Spleen (tissue), 11 donors: ENCODE measurements at regions not wholly inside any gene's neighbourhood (a gene's known extent, or its start where the extent isn't known, plus 50 kb on each side); places are given as distances from the start of the nearest gene placed in this dataset.

Experiments
- DNase-seq: peaks from one replicate; pipeline ENCODE4 v3.0.0-alpha.2; 2020
- H3K27ac ChIP-seq, 8 donors: fragments of 200-600 bp; sonication (generic) in 7 of 8; 1 replicate in 4 of 8; 2 replicates in 4 of 8; pipeline versions ENCODE4 v1.5.0 to v1.8.0; 2016 to 2021; ENCODE audit warnings: inconsistent platforms in 4 of 8, mild to moderate bottlenecking in 4 of 8, moderate library complexity in 1 of 8
- H3K27me3 ChIP-seq, 7 donors: fragments of 200-600 bp; sonication (generic) in 6 of 7; replicated peaks in 1 of 7; 1 replicate in 4 of 7; 2 replicates in 3 of 7; pipeline versions ENCODE4 v1.5.0 to v1.8.0; 2016 to 2021; ENCODE audit warnings: inconsistent platforms in 3 of 7, mild to moderate bottlenecking in 1 of 7
- H3K36me3 ChIP-seq, 6 donors: fragments of 200-600 bp; sonication (generic) in 5 of 6; 1 replicate in 4 of 6; 2 replicates in 2 of 6; pipeline versions ENCODE4 v1.5.0 to v1.8.0; 2016 to 2021; ENCODE audit warnings: inconsistent platforms in 2 of 6
- H3K4me1 ChIP-seq, 6 donors: fragments of 200-600 bp; sonication (generic) in 5 of 6; 1 replicate in 3 of 6; 2 replicates in 3 of 6; pipeline versions ENCODE4 v1.5.0 to v1.8.0; 2016 to 2021; ENCODE audit warnings: inconsistent platforms in 3 of 6
- H3K4me3 ChIP-seq, 8 donors: fragments of 200-600 bp; sonication (generic) in 7 of 8; 1 replicate in 4 of 8; 2 replicates in 4 of 8; pipeline versions ENCODE4 v1.5.0 to v1.8.0; 2016 to 2021; ENCODE audit warnings: inconsistent platforms in 4 of 8, mild to moderate bottlenecking in 4 of 8, moderate library complexity in 2 of 8
- H3K9me3 ChIP-seq, 8 donors: fragments of 200-600 bp; sonication (generic) in 7 of 8; 1 replicate in 4 of 8; 2 replicates in 4 of 8; pipeline versions ENCODE4 v1.5.0 to v1.8.0; 2016 to 2021; ENCODE audit warnings: inconsistent platforms in 4 of 8
- POLR2A ChIP-seq, 3 donors: fragments of 450-650 bp; IDR thresholded peaks; one replicate each; pipeline ENCODE4 v1.5.1; 2017; ENCODE audit warnings: antibody characterized with exemption in 3 of 3, mild to moderate bottlenecking in 1 of 3
- POLR2AphosphoS5 ChIP-seq, 3 donors: sonication (generic); formaldehyde crosslinking; IDR thresholded peaks; one replicate each; pipeline ENCODE4 v1.5.1; 2017; ENCODE audit warnings: antibody characterized with exemption in 3 of 3
- WGBS, 5 donors: extraction: QIAGEN DNeasy Blood & Tissue Kit in 3 of 5; methylation state at CpG; one replicate each; pipeline versions ENCODE4 v1.1.5 to v1.1.7; 2013 to 2018; 5-methylcytosine and 5-hydroxymethylcytosine counted together
- intact Hi-C: fragments of 100-400 bp; cut with DNase I; formaldehyde crosslinking; loops from one replicate; pipeline ENCODE4 v1.15.0; 2023; ENCODE audit warnings: low total_unique reads
- TF ChIP-seq, protein P1 (sequence below), 11 experiments: fragments of 200-600 bp in 7 of 11; fragments of 450-650 bp in 4 of 11; sonication (generic) in 4 of 11; IDR thresholded peaks in 8 of 11; conservative IDR thresholded peaks in 3 of 11; 1 replicate in 7 of 11; 2 replicates in 4 of 11; pipeline versions ENCODE4 v1.4.0 to v1.8.0; 2016 to 2021; ENCODE audit warnings: antibody characterized with exemption in 11 of 11, inconsistent platforms in 4 of 11, mild to moderate bottlenecking in 1 of 11
- donor health status: healthy with polysubstance abuse.
- donor health status: DM: no; HTN: no; CAD: no; lungs with moderate emphysema.
- donor health status: DM: no; HTN: no; CAD: no.
- donor health status: Bipolar disorder and iron deficiency.
- donor health status: healthy.
- donor health status: DM: no; HTN: no; CAD: no.
- donor health status: DM: yes; HTN: yes; CAD: no.

- Histone ChIP-seq H3K4me1 (no peaks in the 10 kb centered on the region), H3K9me3 (peaks cover 0 to 10% (median 3%) of the 10 kb centered on the region in 8 donors), H3K27me3 (peaks cover 0 to 15% (median 0%) of the 10 kb centered on the region in 7 donors), H3K36me3 (no peaks in the 10 kb centered on the region), H3K4me3 (no peak overlapping the region), H3K27ac (no peak overlapping the region)
- DNase-seq = no peak
- intact Hi-C loops = no loop called here
- WGBS, 5 donors = 2 to 11% (median 8%) methylated on average over 4 of the region's 4 CpGs
- TF ChIP-seq, protein P1, sequence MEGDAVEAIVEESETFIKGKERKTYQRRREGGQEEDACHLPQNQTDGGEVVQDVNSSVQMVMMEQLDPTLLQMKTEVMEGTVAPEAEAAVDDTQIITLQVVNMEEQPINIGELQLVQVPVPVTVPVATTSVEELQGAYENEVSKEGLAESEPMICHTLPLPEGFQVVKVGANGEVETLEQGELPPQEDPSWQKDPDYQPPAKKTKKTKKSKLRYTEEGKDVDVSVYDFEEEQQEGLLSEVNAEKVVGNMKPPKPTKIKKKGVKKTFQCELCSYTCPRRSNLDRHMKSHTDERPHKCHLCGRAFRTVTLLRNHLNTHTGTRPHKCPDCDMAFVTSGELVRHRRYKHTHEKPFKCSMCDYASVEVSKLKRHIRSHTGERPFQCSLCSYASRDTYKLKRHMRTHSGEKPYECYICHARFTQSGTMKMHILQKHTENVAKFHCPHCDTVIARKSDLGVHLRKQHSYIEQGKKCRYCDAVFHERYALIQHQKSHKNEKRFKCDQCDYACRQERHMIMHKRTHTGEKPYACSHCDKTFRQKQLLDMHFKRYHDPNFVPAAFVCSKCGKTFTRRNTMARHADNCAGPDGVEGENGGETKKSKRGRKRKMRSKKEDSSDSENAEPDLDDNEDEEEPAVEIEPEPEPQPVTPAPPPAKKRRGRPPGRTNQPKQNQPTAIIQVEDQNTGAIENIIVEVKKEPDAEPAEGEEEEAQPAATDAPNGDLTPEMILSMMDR (IDR thresholded peaks at IDR 0.05 in 8 of 11, conservative IDR thresholded peaks at IDR 0.05 in 3 of 11) = no peak
- TF ChIP-seq POLR2A (IDR thresholded peaks at IDR 0.05) (no peak), POLR2AphosphoS5 (IDR thresholded peaks at IDR 0.05) (no peak)
Measured at GRCh38 chr16:9441012-9441411, 349.6 kb downstream of the HAPSTR1 start.

DNA sequence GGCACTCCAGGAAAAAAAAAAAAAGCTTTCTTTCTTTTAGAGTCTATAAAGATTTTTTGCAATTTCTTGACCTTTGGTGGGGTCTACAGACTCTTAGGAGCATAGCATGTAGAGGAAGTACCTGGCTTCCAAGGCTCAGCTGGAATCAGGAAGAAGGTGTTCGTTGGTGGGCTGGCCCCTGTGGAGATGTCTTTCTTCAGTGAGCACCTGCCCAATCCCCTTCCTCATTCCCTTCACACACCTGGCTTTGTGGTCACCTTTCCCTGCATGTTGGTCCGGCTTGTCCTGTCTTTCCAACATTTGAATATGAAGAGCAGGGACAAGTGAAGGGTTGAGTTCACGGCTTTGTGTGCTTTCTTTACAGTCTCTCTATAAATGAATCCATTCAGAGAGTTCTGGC is 352.4 kb downstream of the HAPSTR1 start:
- intact Hi-C loops = no loop called here

GRCh38 chr16:9446471-9447194 is 355.2 kb downstream of the HAPSTR1 start:
- DNase-seq = no peak
- TF ChIP-seq, protein P1 (IDR thresholded peaks at IDR 0.05 in 8 of 11, conservative IDR thresholded peaks at IDR 0.05 in 3 of 11) = no peak
- TF ChIP-seq POLR2A (IDR thresholded peaks at IDR 0.05) (no peak), POLR2AphosphoS5 (IDR thresholded peaks at IDR 0.05) (no peak)
- Histone ChIP-seq H3K9me3 (peaks cover 0 to 28% (median 17%) of the 10 kb centered on the region in 8 donors), H3K4me3 (no peak overlapping the region), H3K36me3 (no peaks in the 10 kb centered on the region), H3K4me1 (no peaks in the 10 kb centered on the region), H3K27me3 (peaks cover 0 to 15% (median 0%) of the 10 kb centered on the region in 7 donors), H3K27ac (no peak overlapping the region)
- WGBS, 5 donors = 58 to 79% (median 74%) methylated on average over 6 of the region's 6 CpGs
- intact Hi-C loops = no loop called here

More for the DNA sequence above, 352.4 kb downstream of the HAPSTR1 start:
- no peak overlapping the region for H3K27ac ChIP-seq
- WGBS, 5 donors = 42 to 69% (median 49%) methylated on average over 3 of the region's 3 CpGs
- H3K4me1 ChIP-seq = no peaks in the 10 kb centered on the region
- H3K9me3 ChIP-seq = peaks cover 0 to 4% (median under 1%) of the 10 kb centered on the region in 8 donors
- H3K4me3 ChIP-seq = no peak overlapping the region
- TF ChIP-seq POLR2A (IDR thresholded peaks at IDR 0.05) (no peak), POLR2AphosphoS5 (IDR thresholded peaks at IDR 0.05) (no peak)
- TF ChIP-seq, protein P1 (IDR thresholded peaks at IDR 0.05 in 8 of 11, conservative IDR thresholded peaks at IDR 0.05 in 3 of 11) = no peak
- no peaks in the 10 kb centered on the region for H3K36me3 ChIP-seq
- no peak for DNase-seq
- H3K27me3 ChIP-seq = peaks cover 0 to 15% (median 0%) of the 10 kb centered on the region in 7 donors

GRCh38 chr16:9447195-9447551 is 355.7 kb downstream of the HAPSTR1 start:
- peaks cover 0 to 15% (median 0%) of the 10 kb centered on the region in 7 donors for H3K27me3 ChIP-seq
- H3K27ac ChIP-seq = no peak overlapping the region
- peaks cover 0 to 28% (median 17%) of the 10 kb centered on the region in 8 donors for H3K9me3 ChIP-seq
- intact Hi-C loops = no loop called here
- H3K36me3 ChIP-seq = no peaks in the 10 kb centered on the region
- TF ChIP-seq POLR2A (IDR thresholded peaks at IDR 0.05) = no peak
- no peak for TF ChIP-seq POLR2AphosphoS5 (IDR thresholded peaks at IDR 0.05)
- TF ChIP-seq, protein P1 (IDR thresholded peaks at IDR 0.05 in 8 of 11, conservative IDR thresholded peaks at IDR 0.05 in 3 of 11) = no peak
- DNase-seq = no peak
- 60 to 75% (median 66%) methylated on average over 2 of the region's 2 CpGs for WGBS, 5 donors
- H3K4me3 ChIP-seq = no peak overlapping the region
- H3K4me1 ChIP-seq = no peaks in the 10 kb centered on the region
